Central memory CD8-positive, alpha-beta T cell (primary cell): ENCODE measurements at regions not wholly inside any gene's neighbourhood (a gene's known extent, or its start where the extent isn't known, plus 50 kb on each side); places are given as distances from the start of the nearest gene placed in this dataset.
"Not testable (repeated sequence)": the region's sequence is repeated elsewhere in the genome, so short reads cannot be mapped to it uniquely, and the experiment has no call there.

Experiments
- ATAC-seq: fragments of 150-1000 bp; cut with Tn5 transposase; replicated peaks from 2 replicates; pipeline ENCODE4 v1.10.0; 2022; ENCODE audit warnings: mild to moderate bottlenecking, moderate FRiP score, moderate number of reproducible peaks; ENCODE audit not compliant: poor library complexity, severe bottlenecking; ENCODE audit errors: extremely low read depth
- DNase-seq, 2 donors: peaks; one replicate each; pipeline ENCODE4 v3.0.0; 2021; ENCODE audit warnings: low spot score in 2 of 2
- H3K27ac Mint-ChIP-seq: one replicate; pipeline ENCODE4 v1.8.0; 2022; ENCODE audit warnings: low read depth, mild to moderate bottlenecking, moderate library complexity, mixed read lengths
- H3K27me3 Mint-ChIP-seq: one replicate; pipeline ENCODE4 v1.8.0; 2022; ENCODE audit warnings: mixed read lengths
- H3K36me3 Mint-ChIP-seq: one replicate; pipeline ENCODE4 v1.8.0; 2022; ENCODE audit warnings: mild to moderate bottlenecking, moderate library complexity, mixed read lengths; ENCODE audit not compliant: insufficient read depth
- H3K4me1 Mint-ChIP-seq: one replicate; pipeline ENCODE4 v1.8.0; 2022; ENCODE audit warnings: mixed read lengths
- H3K4me3 Mint-ChIP-seq: one replicate; pipeline ENCODE4 v1.8.0; 2022; ENCODE audit warnings: mild to moderate bottlenecking, moderate library complexity, mixed read lengths
- H3K9me3 Mint-ChIP-seq: one replicate; pipeline ENCODE4 v1.8.0; 2022; ENCODE audit warnings: mixed read lengths

DNA sequence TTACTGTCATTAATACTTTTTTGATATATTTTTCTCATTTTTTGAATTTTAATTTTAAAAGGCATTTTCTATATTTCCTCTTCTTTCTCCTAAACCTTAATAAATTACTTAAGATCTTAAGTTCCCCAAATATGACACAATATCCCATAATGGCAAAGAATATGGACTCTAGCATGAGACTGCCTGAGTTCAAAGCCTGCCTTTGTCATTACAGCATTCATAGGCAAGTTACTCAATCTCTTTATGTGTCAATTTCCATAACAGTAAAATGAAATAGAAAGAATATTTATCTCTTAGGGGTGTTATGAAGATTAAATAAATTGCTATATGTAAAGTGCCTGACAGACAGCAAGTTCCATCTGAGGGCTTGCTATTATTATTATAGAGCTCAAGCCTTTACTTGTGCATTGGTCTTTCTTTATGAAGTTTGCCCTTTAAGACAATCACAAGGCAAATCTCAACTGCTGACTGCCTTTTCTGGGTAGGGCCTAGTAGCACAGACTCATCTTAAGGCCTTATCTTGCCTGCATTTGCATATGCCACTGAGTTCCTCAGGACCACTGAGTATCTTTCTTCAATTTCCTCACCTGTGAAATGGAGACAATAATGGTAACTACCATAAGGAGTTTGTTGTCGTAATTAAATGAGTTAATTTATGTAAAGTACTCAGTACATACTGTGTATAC is 231.0 kb downstream of the NRIP1 start:
- H3K27me3 Mint-ChIP-seq, result no peaks in the 10 kb centered on the region
- no peak for ATAC-seq
- no peak for DNase-seq
- no peaks in the 10 kb centered on the region for H3K36me3 Mint-ChIP-seq
- H3K9me3 Mint-ChIP-seq, result no peaks in the 10 kb centered on the region
- no peak overlapping the region for H3K27ac Mint-ChIP-seq
- no peaks in the 10 kb centered on the region for H3K4me1 Mint-ChIP-seq
- H3K4me3 Mint-ChIP-seq, result no peak overlapping the region

DNA sequence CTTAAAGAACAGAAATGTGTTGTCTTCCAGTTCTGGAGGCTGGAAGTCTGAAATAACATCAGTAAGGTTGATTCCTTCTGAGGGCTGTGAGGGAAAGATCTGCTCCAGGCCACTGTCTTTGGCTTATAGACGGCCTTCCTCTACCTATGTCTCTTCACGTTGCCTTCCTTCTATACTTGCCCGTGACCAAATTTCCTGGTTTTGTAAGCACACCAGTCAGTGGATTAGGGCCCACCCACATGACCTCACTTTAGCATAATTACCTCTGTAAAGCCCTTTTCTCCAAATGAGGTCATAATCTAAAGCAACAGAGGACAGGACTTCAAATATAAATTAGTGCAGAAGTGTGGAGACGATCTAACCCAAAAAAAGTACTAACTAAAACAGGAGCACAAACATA is 231.6 kb downstream of the NRIP1 start:
- no peak for ATAC-seq
- DNase-seq, result no peak
- no peaks in the 10 kb centered on the region for H3K4me1 Mint-ChIP-seq
- no peak overlapping the region for H3K4me3 Mint-ChIP-seq
- H3K9me3 Mint-ChIP-seq, result no peaks in the 10 kb centered on the region
- no peak overlapping the region for H3K27ac Mint-ChIP-seq
- no peaks in the 10 kb centered on the region for H3K27me3 Mint-ChIP-seq
- no peaks in the 10 kb centered on the region for H3K36me3 Mint-ChIP-seq

DNA sequence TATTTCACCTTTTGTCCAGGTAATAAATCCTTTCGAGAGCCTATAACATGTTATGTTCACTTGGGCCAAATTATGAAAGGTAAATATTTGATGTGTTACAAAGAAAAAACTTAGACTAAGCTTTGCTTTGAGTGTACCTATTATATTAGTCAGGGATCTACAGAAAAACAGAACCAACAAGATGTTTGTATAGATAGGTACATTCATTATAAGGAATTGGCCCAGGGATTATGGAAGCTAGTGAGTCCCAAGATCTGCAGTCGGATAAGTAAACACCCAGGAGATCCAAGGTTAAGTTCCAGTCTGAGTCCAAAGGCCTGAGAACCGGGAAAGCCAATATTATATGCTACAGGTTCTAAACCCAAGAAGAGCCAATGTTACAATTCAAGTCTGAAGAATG is 234.5 kb downstream of the NRIP1 start:
- Mint-ChIP-seq H3K36me3 (no peaks in the 10 kb centered on the region), H3K27ac (no peak overlapping the region), H3K4me3 (no peak overlapping the region), H3K4me1 (no peaks in the 10 kb centered on the region), H3K27me3 (no peaks in the 10 kb centered on the region), H3K9me3 (no peaks in the 10 kb centered on the region)
- DNase-seq (no peak), ATAC-seq (no peak)

DNA sequence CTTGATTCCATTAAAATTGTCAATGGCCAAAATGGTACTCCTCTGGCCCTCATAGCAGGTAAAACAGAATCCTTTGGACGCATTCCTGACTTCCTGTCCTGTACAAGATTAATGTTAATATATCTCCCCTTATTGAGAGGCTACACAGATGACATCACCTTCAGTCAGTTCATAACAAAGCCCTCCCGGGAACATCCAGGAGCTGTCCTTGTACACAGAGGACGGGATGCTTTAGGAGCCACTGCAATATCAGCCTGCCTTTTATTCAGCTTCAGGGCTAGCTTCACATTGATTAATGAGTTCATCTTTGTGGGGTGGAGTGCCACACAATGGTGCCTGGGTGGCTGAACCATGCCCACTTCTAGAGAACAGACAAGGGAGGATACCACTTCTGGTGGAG is 235.1 kb downstream of the NRIP1 start:
- DNase-seq (no peak), ATAC-seq (no peak)
- Mint-ChIP-seq H3K27me3 (no peaks in the 10 kb centered on the region), H3K4me3 (no peak overlapping the region), H3K36me3 (no peaks in the 10 kb centered on the region), H3K27ac (no peak overlapping the region), H3K4me1 (no peaks in the 10 kb centered on the region), H3K9me3 (no peaks in the 10 kb centered on the region)

DNA sequence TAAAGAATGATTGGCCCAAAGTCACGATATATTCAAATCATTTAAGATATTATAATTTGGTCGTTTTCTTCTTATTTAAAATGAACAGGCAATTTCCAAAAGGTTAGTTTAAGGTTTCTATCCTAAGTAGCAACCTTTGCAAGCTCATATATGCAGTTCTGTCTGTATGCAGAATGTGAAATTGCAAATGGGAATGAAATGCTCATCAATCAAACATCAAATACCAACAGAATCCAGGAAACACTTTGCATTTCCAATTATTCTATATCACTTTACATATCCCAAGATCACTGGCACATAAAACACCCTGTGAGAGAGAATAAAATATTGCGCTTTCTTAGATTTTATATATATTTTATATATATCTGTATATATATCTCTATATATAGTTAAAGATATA is 237.3 kb downstream of the NRIP1 start:
- no peak overlapping the region for H3K27ac Mint-ChIP-seq
- H3K4me3 Mint-ChIP-seq, result no peak overlapping the region
- no peaks in the 10 kb centered on the region for H3K4me1 Mint-ChIP-seq
- H3K9me3 Mint-ChIP-seq, result no peaks in the 10 kb centered on the region
- DNase-seq, result no peak
- no peak for ATAC-seq
- H3K27me3 Mint-ChIP-seq, result no peaks in the 10 kb centered on the region
- no peaks in the 10 kb centered on the region for H3K36me3 Mint-ChIP-seq

DNA sequence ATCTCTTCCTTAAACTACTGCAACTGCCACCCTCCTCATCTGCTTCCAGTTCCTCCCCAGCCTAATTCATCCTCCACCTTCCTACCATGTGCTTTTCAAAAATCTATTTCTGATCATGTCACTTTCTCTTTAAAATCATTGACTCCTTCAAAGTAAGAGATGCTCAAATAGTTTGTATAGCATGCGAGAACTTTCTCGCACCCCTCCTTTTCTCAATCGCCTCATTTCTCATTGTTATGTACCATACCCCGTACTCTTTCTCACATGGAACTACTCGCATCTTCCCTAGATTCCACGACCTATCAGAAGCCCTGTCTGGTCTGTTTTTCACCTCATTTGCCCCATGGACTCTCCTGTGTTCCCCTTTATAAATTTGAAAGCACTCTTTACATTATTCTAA is 238.2 kb downstream of the NRIP1 start:
- DNase-seq (no peak), ATAC-seq (no peak)
- Mint-ChIP-seq H3K4me1 (no peaks in the 10 kb centered on the region), H3K4me3 (no peak overlapping the region), H3K9me3 (no peaks in the 10 kb centered on the region), H3K36me3 (no peaks in the 10 kb centered on the region), H3K27ac (no peak overlapping the region), H3K27me3 (no peaks in the 10 kb centered on the region)

DNA sequence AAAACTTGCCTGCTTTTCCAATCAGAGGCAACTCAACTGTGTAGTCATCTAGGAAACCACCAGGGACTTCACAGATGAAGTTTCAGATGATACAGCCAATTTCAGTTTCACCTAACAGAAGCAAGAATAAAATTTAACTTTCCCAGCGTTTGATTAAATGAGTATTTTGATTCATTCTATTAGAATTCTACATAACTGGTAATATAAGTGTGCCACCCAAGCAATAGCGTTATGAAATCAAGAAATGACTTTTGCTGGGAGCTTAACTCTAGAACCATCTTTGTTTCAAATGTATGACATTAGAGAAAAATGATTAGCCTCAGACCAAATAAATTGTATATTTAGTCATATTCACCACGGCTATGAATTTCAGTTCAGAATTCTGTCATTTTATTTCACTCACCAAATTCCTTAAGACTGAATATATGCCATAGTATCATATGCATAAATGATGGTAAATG is 239.3 kb downstream of the NRIP1 start:
- ATAC-seq (no peak), DNase-seq (no peak)
- no peaks in the 10 kb centered on the region for H3K9me3 Mint-ChIP-seq
- no peak overlapping the region for H3K27ac Mint-ChIP-seq
- no peaks in the 10 kb centered on the region for H3K36me3 Mint-ChIP-seq
- no peak overlapping the region for H3K4me3 Mint-ChIP-seq
- no peaks in the 10 kb centered on the region for H3K27me3 Mint-ChIP-seq
- H3K4me1 Mint-ChIP-seq, result no peaks in the 10 kb centered on the region

DNA sequence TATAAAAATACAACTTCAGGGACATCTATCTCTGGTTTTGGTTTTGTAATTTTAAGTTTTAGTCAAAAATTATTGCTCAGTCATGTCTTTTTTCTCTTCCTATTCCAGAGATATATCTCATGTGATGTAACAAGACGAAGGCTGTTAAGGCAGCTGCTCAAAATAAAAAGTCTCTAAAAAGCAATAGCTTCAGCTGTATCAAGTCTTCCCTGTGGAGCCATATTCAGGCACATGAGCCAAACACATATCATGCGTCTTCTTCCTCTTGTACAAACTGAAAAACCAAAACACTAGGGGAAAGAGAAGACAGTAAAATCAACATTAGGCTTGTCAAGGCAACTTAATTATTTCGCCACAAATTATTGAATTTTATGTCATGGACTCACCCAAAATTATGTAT is 240.7 kb downstream of the NRIP1 start:
- H3K27me3 Mint-ChIP-seq, result no peaks in the 10 kb centered on the region
- no peaks in the 10 kb centered on the region for H3K4me1 Mint-ChIP-seq
- no peak overlapping the region for H3K27ac Mint-ChIP-seq
- ATAC-seq (no peak), DNase-seq (no peak)
- no peaks in the 10 kb centered on the region for H3K9me3 Mint-ChIP-seq
- no peak overlapping the region for H3K4me3 Mint-ChIP-seq
- H3K36me3 Mint-ChIP-seq, result no peaks in the 10 kb centered on the region

DNA sequence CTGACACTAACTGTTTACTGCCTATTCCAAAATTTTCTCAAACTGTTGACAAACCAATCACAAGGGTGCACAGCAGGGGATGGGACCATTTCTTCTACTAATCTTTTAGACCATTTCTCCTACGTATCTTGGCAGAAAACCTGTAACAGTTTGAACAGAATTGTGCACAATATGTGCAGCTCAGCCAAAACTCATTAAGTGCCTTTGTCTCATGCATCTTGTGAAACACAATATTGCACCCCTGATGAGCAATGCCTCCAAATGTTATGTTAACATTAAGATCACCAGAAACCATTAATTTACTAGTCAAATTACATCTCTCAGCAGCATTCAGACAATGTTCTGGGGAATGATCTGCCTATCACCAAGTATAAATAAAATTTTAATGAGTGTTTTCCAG is 247.5 kb downstream of the NRIP1 start:
- Mint-ChIP-seq H3K9me3 (peaks cover 3% of the 10 kb centered on the region), H3K27me3 (no peaks in the 10 kb centered on the region), H3K27ac (no peak overlapping the region), H3K36me3 (no peaks in the 10 kb centered on the region), H3K4me3 (no peak overlapping the region), H3K4me1 (no peaks in the 10 kb centered on the region)
- ATAC-seq (no peak), DNase-seq (no peak)

DNA sequence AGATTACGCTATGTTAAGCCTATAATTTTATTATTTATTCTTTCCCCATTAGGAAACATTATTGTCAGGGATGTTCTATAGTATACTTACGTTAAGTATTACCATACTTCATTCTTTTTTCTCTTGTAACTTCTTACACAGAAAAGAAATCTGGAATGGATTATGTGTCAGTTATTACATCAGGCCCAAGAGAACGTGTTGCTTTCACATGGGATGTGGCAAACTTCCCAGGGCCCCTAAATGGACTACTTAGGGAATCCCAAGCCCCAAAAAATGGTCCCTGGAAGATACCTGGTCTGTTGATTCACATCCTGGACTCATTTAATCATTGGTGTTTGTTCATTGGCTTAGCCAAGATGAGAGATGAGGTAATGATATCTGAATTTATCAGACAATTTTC is 249.8 kb downstream of the NRIP1 start:
- no peak overlapping the region for H3K4me3 Mint-ChIP-seq
- H3K36me3 Mint-ChIP-seq, result no peaks in the 10 kb centered on the region
- DNase-seq (no peak), ATAC-seq (no peak)
- no peak overlapping the region for H3K27ac Mint-ChIP-seq
- peaks cover 9% of the 10 kb centered on the region for H3K9me3 Mint-ChIP-seq
- H3K27me3 Mint-ChIP-seq, result no peaks in the 10 kb centered on the region
- H3K4me1 Mint-ChIP-seq, result no peaks in the 10 kb centered on the region

DNA sequence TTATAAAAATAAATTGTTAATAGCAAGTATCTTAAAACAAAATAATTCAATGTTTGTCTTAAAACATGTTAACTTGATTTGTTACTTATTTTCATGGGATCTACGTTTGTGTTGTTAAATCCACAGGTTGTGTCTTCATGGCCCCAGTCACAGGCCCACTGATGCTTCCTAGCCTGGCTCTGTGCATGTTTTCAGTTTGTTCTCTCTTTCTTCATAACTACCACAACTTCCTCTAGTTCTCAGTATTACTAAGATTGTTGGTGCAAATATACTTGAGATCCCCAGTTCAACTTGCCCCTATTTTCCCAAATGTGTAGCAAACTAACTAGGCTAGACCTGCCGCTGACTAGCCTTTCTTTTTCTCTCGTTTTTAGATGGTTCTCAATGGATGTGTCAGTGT is 250.5 kb downstream of the NRIP1 start:
- no peak for DNase-seq
- H3K9me3 Mint-ChIP-seq, result peaks cover 9% of the 10 kb centered on the region

DNA sequence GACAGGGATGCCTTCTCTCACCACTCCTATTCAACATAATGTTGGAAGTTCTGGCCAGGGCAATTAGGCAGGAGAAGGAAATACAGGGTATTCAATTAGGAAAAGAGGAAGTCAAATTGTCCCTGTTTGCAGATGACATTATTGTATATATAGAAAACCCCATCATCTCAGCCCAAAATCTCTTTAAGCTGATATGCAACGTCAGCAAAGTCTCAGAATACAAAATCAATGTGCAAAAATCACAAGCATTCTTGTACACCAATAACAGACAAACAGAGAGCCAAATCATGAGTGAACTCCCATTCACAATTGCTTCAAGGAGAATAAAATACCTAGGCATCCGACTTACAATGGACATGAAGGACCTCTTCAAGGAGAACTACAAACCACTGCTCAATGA is 258.1 kb upstream of the SAMSN1 start:
- not testable (repeated sequence) for ATAC-seq, H3K27ac Mint-ChIP-seq, H3K36me3 Mint-ChIP-seq, H3K4me3 Mint-ChIP-seq, DNase-seq, H3K4me1 Mint-ChIP-seq
- Mint-ChIP-seq H3K27me3 (peaks cover 29% of the 10 kb centered on the region), H3K9me3 (peaks cover 13% of the 10 kb centered on the region)

More for the DNA sequence above, 250.5 kb downstream of the NRIP1 start:
- no peak overlapping the region for H3K4me3 Mint-ChIP-seq
- no peaks in the 10 kb centered on the region for H3K4me1 Mint-ChIP-seq
- no peaks in the 10 kb centered on the region for H3K36me3 Mint-ChIP-seq
- ATAC-seq, result no peak
- H3K27ac Mint-ChIP-seq, result no peak overlapping the region
- no peaks in the 10 kb centered on the region for H3K27me3 Mint-ChIP-seq

DNA sequence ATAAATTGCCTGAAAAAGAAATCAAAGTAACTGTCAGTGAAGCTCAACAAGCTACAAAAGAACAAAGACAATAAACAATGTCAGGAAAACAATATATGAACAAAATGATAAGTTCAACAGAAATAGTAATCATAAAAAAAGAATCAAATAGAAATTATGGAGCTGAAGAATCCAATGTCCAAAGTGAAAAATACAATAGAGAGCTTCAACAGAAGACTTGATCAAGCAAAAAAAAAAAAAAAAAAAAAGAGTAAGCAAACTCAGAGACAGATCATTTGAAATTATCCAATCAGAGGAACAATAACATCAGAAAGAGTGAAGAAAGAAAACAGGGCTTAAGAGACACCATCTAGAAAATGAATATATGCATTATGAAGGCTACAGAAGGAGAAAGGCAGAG is 251.4 kb upstream of the SAMSN1 start:
- peaks cover 35% of the 10 kb centered on the region for H3K9me3 Mint-ChIP-seq
- DNase-seq, result no peak

More for the DNA sequence above, 251.4 kb upstream of the SAMSN1 start:
- H3K4me1 Mint-ChIP-seq, result no peaks in the 10 kb centered on the region
- ATAC-seq, result no peak
- no peak overlapping the region for H3K27ac Mint-ChIP-seq
- no peak overlapping the region for H3K4me3 Mint-ChIP-seq
- no peaks in the 10 kb centered on the region for H3K36me3 Mint-ChIP-seq
- H3K27me3 Mint-ChIP-seq, result peaks cover 18% of the 10 kb centered on the region
